Dermis microvascular lymphatic vessel endothelial cell (primary cell): ENCODE measurements at regions not wholly inside any gene's neighbourhood (a gene's known extent, or its start where the extent isn't known, plus 50 kb on each side); places are given as distances from the start of the nearest gene placed in this dataset.
"Not testable (repeated sequence)": the region's sequence is repeated elsewhere in the genome, so short reads cannot be mapped to it uniquely, and the experiment has no call there.

ENCODE experiments used
- DNase-seq, 2 donors: peaks; one replicate each; pipeline versions ENCODE4 v3.0.0 to v3.0.0-alpha.2; 2010; ENCODE audit warnings: low read depth in 2 of 2

DNA sequence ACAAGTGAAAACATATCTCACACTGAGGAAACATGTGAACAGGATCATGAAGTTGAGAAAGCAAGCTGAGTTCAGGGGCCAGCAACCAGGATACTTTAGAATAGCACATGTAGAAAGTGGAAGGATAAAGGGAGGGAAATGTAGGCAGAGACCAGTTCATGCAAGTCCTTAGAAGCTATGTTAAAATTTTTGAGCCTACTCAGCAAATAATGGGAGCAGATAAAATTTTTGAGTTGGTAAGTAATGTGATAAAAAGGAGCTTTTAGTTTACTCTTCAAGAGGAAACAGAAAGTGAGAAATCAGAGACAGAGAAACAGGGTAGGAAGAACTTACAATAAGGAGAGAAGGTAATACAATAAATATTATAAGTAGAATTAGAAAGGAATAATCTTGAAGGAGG lies 105.6 kb upstream of the ZBTB20 start:
- DNase-seq, result no peak

DNA sequence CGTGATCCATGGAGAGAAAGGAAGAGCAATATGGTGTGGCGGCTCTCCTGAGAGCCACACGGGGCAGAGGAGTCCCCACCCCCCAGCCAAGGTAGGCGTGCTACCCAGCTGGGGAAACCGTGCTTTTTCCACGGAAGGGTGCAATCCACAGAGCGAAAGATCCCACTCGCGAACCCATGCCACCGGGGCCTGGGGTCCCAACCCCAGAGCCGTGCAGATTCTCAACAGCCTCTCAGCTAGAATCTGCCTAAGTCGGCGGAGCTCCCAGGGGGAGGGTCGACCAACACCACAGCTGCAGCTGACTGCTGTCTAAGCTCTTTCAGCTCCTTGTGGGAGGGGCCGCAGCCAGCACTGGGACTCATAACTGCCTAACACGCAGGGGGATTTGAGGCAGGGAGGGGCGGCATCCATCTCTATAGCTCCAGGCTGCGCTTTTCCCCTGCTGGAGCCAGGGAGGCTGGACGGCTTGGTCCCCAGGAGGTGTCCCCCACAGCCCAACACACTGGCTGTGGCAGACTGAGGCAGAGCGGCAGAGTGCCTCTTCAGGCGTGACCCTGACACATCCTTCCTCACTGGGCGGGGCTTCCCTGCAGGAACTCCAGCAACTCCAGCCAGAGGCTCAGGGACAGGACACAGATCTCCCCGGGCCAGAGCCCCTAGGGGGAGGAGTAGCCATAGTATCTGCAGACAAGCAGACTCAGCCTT lies 107.6 kb upstream of the ZBTB20 start:
- no peak for DNase-seq

DNA sequence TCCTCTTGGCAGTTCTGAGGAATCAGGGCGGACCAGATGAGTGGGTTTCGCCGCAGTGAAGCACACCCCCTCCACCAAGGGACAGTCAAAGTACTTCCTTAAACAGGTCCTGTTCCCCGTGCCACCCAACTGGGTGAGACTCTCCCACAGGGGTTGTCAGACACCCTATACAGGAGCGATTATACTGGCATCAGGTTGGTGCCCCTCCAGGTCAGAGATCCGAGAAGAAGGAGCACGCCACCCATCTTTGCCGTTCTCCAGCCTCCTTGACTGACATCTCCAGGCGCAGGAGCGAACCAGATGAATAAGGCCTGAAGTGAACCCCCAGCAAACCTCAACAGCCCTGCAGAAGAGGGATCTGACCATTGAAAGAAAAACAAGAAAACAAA lies 108.1 kb upstream of the ZBTB20 start:
- no peak for DNase-seq

- DNase-seq, result peak in 1 of 2 donors; percentile 34
These were observed 123.8 kb upstream of the ZBTB20 start for GRCh38 chr3:115270849-115271248.

GRCh38 chr3:115272036-115272824 lies 125.1 kb upstream of the ZBTB20 start:
- DNase-seq, result peak; percentile 17 to 53

- no peak for DNase-seq
These were observed 128.8 kb upstream of the ZBTB20 start for GRCh38 chr3:115275896-115276295.

DNA sequence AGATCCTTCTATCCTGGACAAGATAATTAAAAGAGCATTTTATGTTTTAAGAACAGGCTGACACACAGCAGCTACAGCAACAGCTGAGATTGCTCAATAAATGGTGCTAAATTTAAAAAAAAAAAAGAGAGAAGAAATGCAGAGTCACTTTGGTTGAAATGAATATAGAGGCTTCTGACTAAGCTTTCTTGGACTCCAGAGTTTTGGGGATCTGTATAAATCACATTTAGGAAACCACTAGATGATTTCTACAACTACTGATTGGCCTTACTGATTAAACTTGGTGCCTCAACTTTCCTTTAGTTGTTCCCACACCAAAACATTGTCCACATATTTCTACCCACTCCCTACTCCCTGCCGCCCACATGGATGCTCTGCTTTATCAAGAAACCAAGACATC lies 132.9 kb upstream of the ZBTB20 start:
- no peak for DNase-seq

DNA sequence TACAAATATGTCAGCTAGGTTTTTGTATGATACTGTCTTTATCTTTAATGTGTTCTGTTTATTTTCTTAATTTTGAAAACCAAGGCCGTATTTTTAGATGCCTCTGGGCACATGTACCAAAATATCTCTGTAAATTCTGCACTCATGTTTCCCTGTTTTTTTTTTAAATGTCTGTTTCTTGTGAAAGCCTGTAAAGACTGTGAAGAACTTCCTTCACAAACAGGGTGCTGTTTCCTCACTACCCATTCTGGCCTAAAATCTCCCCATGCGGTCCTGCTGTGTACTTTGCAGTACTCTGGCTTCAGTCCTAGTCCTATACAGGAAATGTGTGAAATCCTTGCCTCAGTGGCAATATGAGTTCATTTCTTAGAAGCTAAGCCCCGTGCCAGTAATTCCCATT lies 133.4 kb upstream of the ZBTB20 start:
- DNase-seq, result no peak

DNA sequence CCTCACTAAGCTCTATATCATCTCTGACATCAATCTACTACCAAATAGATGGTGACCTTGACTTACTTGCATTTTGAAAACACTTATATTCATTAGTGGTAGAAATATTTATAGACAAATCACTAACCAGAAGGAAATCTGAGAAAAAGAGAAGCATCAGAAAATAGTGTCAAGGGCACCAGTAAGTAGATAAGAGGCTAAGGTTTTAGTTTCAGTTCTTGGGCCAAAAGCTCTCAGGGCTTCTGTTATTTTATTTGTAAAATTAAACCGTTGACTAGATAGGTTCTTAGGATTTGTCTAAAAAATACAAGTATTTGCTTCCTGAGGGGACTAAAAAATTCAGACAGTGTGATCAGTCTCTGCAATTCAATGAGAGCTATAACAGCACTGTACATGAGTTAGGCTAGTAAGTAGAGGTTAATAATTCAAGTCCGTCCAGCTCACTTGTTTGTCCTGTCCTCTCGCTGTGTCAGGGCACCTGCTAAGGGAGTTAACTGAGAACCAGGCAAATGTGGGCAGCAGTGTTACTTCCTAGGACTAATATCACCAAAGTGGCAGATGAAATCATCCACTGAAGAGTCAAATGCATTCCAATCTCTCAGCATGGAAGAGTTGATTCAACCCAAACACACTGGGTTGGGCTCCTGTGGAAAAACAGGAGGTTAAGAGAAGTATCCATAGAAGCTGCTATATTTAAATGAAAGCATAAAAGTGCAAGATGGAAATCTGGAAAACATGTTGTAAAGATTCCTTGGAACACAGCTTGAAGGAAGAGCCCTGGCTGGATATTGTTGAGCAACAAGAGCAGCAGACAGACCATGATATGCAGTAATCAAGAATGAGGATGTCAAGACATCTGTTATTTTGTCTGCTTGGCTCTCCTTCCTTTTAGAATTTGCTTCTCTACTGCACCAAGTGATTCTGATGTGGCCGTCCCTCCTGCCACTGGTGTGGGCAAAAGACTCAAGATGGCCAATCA lies 134.9 kb upstream of the ZBTB20 start:
- DNase-seq, result no peak

GRCh38 chr3:115284980-115285379 lies 137.9 kb upstream of the ZBTB20 start:
- no peak for DNase-seq

- DNase-seq, result no peak
These were observed 139.6 kb upstream of the ZBTB20 start for GRCh38 chr3:115286529-115287197.

DNA sequence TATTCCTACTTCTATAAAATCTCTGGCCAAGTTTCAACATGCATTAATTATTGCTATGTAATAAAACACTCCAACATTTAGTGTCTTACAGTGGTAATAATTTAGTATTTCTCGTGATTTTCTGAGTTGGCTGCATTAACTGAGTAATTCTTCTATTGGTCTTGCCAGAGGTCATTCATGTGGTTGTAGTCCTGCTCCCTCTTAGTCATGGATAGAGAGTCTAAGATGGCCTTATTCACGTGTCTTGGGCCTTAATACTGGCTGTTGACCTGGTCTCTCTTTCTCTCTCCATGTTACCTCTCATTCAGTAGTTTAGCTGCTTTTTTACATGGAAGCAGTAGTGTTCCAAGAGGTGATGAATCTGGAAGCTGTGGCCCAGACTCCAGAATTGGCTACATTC lies 140.1 kb upstream of the ZBTB20 start:
- no peak for DNase-seq

- DNase-seq, result no peak
These were observed 145.0 kb upstream of the ZBTB20 start for GRCh38 chr3:115292131-115292530.

GRCh38 chr3:115292677-115293165 lies 145.6 kb upstream of the ZBTB20 start:
- DNase-seq, result no peak

DNA sequence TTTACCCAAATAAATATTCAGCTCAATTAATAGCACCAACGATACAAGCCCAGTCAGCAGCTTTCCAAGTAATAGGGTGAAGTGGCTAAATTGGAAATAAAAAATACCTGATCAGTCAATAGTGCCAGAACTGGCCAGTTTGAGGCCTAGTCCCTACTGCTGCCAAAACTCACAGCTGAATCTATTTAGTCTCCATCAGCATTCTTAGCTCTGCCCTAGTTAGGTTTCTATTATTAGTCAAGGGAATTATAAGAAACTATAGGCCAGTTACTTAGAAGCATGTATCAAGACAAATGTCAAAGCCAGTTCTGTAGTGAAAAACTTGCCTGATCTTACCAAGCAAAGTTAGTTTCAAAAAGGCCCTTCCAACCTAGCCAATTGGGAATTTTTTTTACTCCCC lies 146.2 kb upstream of the ZBTB20 start:
- no peak for DNase-seq

DNA sequence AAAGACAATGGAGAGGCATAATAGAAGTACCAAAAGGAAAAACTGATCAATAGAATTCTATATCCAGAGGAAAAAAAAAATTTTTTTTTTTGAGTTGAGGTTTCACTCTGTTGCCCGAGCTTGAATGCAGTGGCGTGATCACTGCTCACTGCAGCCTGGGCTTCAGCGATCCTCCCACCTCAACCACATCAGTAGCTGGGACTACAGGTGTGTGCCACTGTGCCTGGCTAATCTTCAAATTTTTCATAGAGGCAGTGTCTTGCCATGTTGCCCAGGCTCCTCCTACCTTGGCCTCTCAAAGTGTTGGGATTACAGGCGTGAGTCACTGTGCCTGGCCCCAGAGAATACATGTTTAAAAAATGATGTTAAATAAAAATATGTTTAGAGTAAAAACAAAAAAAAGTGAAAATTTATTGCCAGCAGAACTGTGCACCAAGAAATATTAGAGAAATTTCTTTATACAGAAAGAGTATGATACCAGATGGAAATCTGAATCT lies 154.3 kb upstream of the ZBTB20 start:
- no peak for DNase-seq

- not testable (repeated sequence) for DNase-seq
These were observed 170.9 kb upstream of the ZBTB20 start for GRCh38 chr3:115317953-115318352.

DNA sequence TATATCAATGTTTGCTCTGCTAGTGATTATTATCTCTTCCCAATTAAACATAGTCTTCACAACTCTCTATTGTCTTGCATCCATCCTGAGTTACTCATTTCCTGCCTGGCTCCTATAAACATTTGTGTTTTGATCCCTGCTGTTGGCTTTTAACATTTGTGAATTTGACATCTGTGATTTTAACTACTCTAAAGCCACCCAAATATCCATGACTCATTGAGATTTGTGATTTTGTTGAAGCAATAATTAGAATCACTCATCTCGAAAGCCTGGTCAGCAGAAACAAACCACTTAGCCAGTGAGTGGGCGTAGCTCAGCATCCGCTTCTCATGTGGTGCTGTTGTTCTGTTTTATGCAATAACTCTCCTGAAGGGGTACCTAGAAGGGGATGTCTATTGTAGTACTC lies 174.3 kb upstream of the ZBTB20 start:
- DNase-seq, result peak; percentile 51 to 87

GRCh38 chr3:115322901-115323300 lies 175.8 kb upstream of the ZBTB20 start:
- DNase-seq, result no peak

GRCh38 chr3:115323380-115323779 lies 176.3 kb upstream of the ZBTB20 start:
- DNase-seq, result no peak

GRCh38 chr3:115324056-115324455 lies 177.0 kb upstream of the ZBTB20 start:
- DNase-seq, result no peak
